D341Med (cell line): ENCODE measurements at regions not wholly inside any gene's neighbourhood (a gene's known extent, or its start where the extent isn't known, plus 50 kb on each side); places are given as distances from the start of the nearest gene placed in this dataset.
"Not testable (repeated sequence)": the region's sequence is repeated elsewhere in the genome, so short reads cannot be mapped to it uniquely, and the experiment has no call there.

Source experiments
- DNase-seq: peaks from one replicate; pipeline ENCODE4 v3.0.0; 2012; ENCODE audit warnings: low spot score

GRCh38 chr2:182597570-182598295, 118.3 kb upstream of the DNAJC10 start:
- DNase-seq, result no peak

- no peak for DNase-seq
Measured at GRCh38 chr2:182598626-182599025, 117.4 kb upstream of the DNAJC10 start.

DNA sequence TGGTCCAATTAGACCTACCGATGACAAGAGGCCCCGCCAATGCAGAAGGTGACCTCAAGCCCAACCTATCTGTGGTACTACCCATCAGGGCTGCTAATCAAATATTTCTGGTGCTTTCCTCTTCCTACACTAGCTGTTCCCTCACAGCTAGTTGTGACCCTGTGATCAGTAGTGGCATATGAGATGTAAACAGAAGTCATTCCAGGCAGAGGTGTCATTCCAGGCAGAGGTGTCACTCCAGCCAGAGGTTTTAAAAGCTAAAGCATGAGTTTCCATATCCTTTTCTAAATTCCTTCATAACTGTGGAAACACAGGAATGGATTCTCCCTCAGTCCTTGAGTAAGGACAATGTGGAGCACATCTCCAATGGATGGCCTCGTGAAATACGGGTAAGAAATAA, 110.9 kb upstream of the DNAJC10 start:
- no peak for DNase-seq

DNA sequence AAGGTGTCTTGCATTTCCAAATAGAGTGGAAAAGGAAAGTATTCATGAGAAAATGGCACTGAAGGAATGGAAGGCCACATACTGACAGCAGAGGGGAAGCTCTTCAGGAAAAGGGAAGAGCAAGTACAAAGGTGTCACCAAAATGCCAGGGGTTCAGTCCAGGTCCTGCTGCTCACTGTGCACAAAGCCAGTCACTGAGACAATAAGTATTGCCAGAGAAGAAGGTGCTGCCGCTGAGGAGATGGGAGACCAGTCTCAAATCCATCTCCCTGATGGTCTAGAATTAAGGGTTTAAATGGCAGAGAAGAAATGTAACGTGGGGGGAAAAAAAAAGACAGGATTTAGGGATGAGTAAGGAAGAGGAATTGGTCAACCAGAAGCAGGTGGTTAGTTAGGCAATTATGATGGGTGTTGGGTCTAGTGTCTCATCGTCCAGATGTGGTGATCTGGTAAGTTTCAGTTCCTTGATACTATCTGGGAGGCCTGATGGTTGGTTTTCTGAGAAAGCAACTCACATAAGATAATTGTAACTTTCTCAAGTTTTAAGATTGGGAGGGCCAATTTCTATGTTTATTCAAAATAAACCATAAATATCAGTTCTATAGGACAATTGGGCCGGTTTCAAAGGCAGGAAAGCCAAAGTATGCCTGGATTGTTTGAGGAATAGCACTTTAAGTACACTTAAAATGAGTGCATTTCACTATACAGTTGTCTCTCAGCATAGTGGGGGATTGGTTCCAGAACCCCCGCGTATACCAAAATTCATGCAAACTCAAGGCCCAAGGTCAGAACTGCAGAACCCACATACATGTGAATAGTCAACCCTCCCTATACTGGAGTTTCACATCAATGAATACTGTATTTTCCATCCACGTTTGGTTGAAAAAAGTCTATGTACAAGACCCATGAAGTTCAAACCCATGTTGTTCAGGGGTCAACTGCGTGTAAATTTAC, 109.1 kb upstream of the DNAJC10 start:
- no peak for DNase-seq

DNA sequence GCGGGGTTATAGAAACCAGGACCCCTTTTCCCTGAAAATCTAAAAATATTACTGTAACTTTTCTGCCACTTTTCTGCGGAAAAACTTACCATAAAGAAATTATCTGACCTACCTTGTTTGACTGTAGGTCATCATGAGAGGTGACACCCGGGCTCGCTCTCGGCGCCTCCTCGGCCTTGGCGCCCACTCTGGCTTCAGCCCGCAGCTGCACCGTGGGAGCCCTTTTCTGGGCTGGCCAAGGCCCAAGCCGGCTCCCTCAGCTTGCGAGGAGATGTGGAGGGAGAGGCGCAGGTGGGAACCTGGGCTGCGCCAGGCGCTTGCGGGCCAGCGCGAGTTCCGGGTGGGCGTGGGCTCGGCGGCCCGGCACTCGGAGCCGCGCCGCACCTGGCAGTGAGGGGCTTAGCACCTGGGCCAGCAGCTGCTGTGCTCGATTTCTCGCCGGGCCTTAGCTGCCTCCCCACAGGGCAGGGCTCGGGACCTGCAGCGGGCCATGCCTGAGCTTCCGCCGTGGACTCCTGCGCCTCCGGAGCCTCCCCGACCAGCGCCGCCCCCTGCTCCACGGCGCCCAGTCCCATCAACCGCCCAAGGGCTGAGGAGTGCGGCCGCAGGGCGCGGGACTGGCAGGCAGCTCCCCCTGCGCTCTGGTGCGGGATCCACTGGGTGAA, 107.7 kb upstream of the DNAJC10 start:
- no peak for DNase-seq

DNA sequence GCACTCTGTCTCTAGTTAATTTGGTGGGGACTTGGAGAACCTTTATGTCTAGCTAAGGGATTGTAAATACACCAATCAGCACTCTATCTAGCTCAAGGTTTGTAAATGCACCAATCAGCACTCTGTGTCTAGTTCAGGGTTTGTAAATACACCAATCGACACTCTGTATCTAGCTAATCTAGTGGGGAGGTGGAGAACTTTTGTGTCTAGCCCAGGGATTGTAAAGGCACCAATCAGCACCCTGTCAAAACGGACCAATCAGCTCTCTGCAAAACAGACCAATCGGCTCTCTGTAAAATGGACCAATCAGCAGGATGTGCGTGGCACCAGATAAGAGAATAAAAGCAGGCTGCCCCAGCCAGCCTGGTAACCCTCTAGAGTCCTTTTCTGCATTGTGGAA, 107.1 kb upstream of the DNAJC10 start:
- not testable (repeated sequence) for DNase-seq

DNA sequence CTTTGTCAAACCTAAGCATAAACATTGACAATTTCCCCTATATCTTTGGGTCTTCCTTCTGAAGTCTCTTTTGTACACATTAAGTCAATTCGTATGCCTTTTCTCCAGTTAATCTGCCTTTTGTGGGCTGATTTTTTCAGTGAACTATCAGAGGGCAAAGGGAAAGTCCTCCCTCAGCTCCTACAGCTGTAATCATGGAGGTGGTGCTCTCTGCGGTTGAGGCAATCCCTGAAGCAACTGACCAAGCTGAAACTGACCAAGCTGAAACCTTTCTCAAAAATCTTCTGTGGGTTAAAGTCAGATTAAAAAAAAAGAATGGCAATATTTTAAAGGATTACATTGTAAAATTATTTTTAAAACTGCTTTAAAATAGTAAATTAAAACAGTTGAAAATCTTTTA, 105.8 kb upstream of the DNAJC10 start:
- no peak for DNase-seq

DNA sequence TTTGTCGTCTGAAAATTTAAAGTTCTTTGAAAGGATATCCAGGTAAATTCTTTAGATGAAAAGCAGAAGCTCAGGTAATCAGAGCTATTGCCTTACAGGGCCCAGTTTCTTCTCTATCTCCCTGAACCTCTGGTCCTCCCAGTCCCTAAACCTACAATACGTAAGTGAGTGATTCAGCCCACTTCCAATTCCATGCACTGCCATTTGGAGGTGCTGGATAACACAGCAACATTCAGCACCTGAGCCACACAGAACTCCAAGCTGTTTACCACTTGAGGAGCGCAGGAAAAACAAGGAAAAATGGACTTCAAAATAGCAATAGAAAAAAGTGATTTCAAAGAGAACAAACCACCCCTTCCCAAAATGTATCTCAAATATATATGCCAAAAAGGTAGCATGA, 105.0 kb upstream of the DNAJC10 start:
- DNase-seq, result no peak

GRCh38 chr2:182615036-182615435, 101.0 kb upstream of the DNAJC10 start:
- no peak for DNase-seq

GRCh38 chr2:182616471-182617393, 99.3 kb upstream of the DNAJC10 start:
- DNase-seq, result no peak

GRCh38 chr2:182618672-182619079, 97.4 kb upstream of the DNAJC10 start:
- no peak for DNase-seq

DNA sequence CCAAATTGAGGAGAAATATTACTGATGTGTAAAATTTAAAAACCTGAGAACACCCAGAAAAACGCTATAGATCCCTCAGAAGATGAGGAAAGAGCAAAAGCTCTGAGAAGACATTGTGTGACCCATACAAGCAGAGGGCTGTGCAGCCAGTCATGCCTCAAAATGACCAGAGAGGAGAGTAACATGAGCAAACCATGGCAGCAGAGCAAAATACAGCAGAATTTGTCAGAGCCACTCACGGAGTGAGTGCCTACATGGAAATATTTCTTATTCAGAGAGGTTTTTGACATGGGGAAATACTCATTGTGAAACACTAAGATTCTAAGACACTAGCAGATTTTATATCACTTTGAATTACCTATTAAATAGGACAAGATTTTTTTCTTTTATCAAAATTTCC, 96.8 kb upstream of the DNAJC10 start:
- DNase-seq, result no peak

GRCh38 chr2:182621191-182621590, 94.9 kb upstream of the DNAJC10 start:
- no peak for DNase-seq

GRCh38 chr2:182621810-182622209, 94.2 kb upstream of the DNAJC10 start:
- DNase-seq, result no peak

GRCh38 chr2:182622231-182622630, 93.8 kb upstream of the DNAJC10 start:
- no peak for DNase-seq

GRCh38 chr2:182625814-182626213, 90.2 kb upstream of the DNAJC10 start:
- DNase-seq, result no peak

- no peak for DNase-seq
Measured at GRCh38 chr2:182628916-182629315, 87.1 kb upstream of the DNAJC10 start.

DNA sequence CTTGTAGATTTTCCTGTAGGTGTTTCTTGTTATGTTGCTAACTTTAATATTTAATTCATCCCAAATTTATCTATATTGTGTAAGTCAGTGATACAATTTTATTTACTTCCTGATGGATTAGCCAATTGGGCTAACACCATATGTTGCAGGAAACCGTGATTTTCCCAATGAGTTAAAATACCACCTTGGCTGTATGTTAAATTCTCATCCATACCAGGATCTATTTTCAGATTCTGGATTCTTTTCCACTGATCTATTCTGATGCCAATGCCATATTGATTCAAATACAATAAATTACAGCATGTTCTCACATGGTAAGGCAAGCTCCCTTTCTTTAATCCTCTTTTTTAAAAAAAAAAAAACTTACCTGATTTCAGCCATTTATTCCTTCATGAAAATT, 85.8 kb upstream of the DNAJC10 start:
- DNase-seq, result no peak

- no peak for DNase-seq
Measured at GRCh38 chr2:182631299-182631698, 84.8 kb upstream of the DNAJC10 start.

DNA sequence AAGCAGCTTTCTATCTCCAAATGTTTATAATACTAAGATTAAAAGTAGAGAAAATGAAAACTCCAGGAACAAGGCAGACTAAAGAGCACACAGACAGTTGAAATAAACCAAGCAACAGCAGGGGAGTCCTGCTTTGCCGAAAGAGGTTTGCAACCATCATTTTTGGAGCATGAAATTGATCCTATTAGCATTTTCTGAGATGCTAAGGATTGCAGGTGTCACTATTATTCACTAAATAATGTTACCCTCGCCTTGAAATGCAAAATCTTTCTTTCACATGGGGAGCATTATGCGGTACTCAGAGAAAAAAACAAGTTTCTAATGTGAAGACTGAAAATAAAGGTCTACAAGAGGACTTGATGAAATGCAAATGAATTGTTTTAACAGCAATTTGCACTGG, 81.7 kb upstream of the DNAJC10 start:
- DNase-seq, result no peak

DNA sequence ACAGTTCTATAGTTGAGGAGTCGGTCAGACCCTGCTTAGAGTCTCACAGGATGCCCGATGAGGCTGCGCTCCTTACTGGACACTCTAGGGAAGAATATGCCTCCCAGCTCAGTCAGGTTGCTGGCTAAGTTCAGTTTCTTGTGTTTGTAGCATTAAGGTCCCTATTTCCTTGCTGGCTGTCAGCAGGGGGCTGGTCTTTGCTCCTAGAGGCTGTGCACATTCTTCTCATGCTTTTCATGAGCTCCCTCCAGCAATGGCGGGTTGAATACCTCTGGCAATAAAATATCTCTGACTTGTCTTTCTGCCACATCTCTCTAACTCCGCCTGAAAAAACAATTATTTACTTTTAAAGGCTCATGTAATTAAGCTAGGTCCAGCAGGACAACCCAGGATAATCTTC, 79.4 kb upstream of the DNAJC10 start:
- no peak for DNase-seq

DNA sequence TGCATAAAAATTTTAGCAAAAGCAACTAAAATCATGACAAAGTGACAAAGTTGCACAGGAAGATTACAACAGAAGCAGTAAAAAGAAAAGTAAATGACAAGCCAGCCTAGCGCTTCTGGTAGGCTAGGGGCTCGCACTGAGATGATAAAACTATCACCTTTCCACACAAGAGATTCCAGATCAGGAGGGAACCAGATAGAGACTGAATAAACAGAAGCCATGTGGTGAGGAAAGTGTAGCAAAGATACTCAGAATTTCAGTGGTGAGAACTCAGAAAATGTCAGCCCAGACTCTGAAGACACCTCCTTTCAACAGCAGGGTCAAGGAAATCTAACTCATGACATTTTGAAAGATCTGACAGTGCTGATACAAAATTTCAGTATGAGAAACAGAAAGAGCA, 77.4 kb upstream of the DNAJC10 start:
- no peak for DNase-seq
